ENCODE measurements at regions not wholly inside any gene's neighbourhood (a gene's known extent, or its start where the extent isn't known, plus 50 kb on each side); places are given as distances from the start of the nearest gene placed in this dataset.

DNA sequence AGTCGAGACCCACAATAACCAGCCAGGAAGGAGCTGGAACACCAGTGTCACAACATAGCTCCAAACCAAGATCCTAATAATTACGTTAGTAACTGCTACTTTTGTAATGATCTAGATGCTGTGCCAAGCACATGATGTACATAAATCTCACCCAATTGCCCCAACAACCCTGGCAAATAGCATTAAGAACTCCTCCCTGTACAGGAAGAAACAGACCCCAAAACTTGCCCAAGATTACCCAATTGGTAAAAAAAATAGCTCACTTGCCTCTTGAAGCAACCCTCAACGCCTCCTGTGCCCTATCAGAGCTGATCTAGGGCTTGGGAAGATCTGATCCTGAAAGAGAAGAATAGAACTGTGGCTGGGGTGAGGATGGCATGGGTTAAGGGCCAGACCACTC is 628.7 kb upstream of the AUTS2 start:
- DNase-seq, result no peak

DNA sequence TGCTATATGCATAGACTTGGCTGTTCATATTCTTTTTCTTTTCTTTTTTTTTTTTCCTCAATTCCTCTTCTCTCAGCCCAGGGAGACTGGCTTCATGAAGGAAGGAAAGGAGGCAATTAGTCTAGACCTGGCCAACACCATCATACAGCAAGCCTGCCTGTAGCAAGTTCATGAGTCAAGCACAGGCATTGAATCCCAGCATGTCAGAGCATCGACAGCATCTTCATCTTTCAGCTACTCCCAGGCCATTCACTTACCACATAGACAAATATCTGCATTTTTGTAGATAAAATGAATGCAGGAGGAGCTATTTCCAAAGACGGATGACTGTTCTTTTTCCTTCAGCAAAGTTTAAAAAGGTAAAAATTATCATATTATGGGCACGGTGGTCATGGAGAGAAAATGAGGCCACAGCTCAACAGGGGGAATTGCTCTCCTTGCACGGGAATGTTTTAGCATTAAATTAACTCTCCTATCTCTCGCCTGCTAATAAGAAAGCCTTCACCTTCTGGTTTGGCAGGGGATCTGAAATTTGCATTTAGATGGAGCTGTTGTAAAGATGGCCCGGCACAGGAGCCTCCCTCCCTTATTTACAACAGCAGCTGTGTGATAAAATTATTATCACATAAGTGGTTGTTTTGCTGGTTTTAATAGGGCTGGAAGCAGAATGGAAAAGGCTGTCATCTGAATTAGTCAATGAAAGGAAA is 626.5 kb upstream of the AUTS2 start:
- DNase-seq, result peak in 1 of 2 experiments; percentile 13

DNA sequence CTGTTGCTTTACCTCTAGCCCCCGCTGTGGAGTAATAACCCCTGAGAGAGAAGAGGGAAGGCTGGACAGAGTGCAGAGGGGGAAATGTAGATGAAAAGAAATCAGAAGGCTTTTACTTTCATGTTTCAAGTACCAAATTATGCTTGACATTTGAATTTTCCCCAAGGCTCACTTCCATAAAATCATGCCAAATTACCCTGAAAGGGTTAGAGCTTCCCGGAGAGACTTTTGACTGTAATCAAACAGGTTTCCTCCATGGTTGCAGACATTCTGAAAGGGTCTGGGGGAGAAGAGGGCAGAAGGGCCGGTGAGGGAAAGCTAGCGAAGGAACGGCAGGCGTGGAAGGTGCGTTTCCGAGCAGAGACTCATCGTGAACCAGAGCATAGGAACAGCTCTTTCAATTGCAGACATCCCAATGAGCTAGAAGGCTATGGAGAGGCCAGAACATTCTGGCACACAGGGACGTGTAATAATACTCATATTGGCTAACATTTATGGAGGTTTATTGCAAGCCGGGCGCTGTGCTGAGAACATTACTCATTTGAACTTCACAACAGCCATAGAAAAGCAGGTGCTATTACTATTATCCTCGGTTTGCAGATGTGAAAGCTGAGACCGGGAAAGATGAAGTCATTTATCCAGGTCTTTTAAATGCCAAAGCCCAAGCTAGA is 620.8 kb upstream of the AUTS2 start:
- DNase-seq, result no peak

DNA sequence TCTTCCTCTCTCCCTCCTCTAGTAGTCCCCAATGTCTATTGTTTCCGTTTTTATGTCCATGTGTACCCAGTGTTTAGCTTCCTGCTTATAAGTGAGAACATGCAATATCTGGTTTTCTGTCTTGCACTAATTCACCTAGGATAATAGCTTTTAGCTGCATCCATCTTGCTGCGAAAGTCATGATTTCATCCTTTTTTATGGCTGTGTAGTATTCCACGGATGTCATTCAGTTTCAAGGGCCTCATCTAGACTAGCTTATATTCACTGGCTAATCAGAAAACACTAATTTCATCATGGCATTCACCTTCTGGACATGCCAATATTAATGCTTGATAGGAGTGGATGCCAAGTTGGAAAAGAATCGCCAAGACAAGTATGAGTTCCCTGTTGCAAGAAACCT is 619.6 kb upstream of the AUTS2 start:
- DNase-seq, result no peak

DNA sequence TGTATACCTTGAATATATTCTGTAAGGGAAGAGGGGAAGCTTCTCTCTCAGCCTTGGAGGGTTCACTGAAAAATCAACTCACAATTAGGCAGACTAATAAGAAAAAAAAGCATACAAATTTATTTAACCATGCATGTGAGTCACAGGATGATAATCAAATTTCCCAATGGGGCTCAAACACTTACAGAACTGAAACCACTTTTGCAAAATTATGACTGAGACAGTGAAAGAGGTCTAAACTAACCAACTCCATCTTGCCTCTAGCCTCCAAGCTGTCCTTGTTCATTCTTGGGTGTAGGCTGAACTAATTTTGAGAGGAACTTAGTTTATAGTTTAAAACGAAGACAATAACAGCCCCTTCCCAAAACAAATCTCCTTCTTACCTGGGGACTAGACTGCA is 618.3 kb upstream of the AUTS2 start:
- no peak for DNase-seq

DNA sequence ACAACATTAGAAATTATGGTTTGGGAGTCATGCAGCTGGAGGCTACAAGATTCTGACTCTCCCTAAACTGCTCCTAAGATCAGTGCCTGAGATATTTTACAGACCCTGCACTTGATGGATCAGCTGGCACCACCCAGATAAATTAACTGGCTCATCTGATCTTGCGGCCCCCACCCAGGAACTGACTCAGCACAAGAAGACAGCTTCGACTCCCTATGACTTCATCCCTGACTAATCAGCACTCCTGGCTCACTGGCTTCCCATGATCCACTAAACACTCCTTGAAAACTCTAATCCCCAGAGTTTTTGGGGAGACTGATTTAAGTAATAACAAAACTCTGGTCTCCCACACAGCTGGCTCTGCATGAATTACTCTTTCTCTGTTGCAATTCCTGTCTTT is 617.8 kb upstream of the AUTS2 start:
- peak in 1 of 2 experiments; percentile 19 for DNase-seq

DNA sequence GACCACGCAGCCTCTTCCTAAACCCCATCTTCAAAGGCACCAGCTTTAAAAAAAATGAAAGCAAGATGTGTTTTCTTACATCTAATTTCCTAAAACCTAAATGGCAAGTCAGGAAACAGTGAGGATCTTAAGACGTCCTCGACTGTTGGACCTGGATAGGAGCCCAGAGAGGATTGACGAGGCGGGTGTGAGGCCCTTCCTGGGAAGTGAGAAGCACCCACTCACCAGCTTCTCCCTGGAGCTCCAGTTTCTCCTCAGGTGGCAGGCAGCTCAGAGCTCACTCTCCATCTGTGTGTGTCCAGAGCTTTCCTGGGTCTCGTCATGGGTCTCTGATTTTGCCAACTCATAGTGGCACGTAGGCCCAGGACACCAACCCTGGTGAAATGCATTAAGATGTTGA is 614.0 kb upstream of the AUTS2 start:
- DNase-seq, result no peak

DNA sequence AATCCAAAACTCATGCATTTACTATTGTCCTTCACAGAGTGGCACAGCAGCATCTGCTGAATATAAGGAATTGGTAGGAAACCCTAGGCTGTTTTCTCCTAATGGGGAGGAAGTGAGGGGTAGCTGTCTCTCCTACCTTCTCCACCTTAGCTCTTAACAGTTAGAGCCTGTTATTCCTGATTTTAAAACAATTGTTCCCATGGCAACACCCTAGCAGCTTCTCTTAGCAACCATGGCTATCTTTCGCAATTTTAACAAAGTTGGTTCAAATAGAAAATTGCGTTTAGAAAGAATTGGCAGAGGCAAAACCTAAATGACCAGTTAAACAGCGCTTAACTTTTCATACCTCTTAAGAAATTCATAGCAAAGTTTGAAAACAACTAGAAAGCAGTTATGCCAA is 603.4 kb upstream of the AUTS2 start:
- no peak for DNase-seq

DNA sequence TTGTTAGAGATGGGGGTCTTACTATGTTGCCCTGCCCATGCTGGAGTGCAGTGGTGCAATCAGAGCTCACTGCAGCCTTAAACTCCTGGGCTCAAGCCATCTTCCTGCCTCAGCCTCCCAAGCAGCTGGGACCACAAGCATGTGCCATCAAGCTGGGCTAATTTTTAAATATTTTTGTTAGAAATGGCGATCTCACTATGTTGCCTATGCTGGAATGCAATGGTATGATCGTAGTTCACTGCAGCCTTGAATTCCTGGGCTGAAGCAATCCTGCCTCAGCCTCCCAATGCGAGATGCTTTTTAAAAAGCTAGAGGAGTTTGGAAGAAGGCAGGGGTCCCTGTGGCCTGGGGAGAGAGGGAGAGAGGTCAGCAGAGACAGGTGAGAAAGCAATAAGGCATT is 600.1 kb upstream of the AUTS2 start:
- no peak for DNase-seq

DNA sequence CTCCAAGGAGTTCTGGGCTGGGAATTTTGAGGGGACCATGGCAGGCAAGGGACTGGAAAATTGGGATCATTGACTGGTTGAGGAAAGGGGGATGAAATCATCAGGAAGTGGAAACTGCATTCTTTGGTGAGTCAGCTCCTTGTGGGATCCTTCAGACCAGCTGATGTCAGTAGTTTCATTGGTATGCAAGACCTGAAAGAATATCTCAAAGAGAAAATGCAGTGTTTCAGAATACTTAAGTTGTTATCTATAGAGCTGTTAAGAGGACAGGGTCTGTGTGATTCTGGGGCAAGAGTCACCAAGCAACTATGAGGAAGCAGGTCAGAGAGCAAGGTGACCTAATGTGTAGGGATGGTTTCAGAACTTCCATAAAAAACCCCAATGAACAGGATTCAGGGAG is 595.9 kb upstream of the AUTS2 start:
- DNase-seq, result no peak

DNA sequence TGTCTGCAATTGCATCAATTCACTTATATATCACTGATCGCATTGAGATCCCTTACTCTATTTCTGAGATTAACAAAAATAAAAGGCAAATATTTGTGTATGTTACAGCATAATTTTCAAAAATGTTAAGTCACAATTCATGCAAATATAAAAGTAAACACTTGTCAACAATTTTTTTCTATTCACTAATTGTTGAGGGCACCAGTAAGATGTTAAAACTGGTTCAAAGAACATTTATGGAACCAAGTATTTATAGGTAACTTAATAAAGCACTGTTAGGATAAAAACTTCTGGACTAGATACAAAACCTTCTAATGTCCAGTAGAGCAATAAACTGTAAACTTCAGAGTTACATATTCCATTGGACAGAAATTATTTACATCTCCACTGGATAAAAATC is 586.1 kb upstream of the AUTS2 start:
- DNase-seq, result no peak

DNA sequence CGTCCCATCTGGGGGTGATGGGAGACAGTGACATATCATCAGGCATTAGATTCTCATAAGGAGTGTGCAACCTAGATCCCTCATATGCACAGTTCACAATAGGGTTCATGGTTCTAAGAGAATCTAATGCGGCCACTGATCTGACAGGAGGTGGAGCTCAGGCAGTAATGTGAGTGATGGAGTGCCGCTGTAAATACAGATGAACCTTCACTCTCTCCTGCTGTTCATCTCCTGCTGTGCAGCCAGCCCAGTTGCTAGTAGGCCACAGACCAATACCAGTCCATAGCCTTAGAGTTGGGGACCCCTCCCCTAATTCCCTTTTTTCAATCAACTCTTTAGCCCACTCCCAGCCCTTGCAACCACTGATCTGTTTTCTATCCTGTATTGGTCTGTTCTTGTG is 581.1 kb upstream of the AUTS2 start:
- DNase-seq, result no peak

DNA sequence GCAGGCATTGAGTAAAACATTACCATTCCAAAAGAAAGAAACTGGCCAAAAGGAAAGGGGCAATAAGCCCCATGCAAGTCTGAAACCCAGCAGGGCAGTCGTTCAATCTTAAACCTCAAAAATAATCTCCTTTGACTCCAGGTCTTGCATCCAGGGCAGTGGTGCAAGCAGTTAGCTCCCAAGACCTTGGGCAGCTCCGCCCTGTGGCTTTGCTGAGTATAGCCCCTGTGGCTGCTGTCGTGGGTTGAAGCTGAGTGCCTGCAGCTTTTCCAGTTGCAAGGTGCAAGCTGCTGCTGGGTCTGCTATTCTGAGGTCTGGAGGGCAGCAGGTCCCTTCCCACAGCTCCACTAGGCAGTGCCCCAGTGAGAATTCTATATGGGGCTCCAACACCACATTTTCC is 580.1 kb upstream of the AUTS2 start:
- DNase-seq, result peak; percentile 4 to 31

DNA sequence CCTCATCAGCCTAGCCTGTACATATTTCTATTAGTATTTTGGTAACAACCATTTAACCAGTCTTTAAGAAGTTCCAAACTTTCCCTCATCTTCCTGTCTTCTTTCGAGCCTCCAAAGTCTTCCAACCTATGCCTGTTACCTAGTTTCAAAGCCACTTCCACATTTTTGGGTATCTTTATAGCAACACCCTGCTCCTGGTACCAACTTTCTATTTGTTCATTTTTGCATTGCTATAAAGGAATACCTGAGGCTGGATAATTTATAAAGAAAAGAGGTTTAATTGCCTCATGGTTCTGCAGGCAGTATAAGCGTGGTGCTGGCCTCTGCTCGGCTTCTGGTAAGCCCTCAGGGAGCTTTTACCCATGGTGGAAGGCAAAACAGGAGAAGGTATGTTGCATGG is 578.8 kb upstream of the AUTS2 start:
- no peak for DNase-seq

DNA sequence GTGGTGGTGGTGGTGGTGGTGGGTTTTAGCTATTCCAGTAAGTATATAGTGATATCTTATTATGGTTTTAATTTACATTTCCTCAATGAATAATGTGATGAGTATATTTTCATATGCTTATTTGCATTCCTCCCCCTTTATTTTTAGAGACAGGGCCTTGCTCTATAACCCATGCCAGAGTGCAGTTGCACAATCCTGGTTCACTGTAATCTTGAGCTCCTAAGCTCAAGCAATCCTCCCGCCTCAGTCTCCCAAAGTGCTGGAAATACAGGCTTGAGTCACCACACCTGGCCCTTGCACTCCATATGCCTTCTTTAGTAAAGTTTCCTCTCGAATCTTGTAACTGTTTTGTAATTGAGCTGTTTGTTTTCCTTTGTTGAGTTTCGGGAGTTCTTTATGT is 577.7 kb upstream of the AUTS2 start:
- no peak for DNase-seq

DNA sequence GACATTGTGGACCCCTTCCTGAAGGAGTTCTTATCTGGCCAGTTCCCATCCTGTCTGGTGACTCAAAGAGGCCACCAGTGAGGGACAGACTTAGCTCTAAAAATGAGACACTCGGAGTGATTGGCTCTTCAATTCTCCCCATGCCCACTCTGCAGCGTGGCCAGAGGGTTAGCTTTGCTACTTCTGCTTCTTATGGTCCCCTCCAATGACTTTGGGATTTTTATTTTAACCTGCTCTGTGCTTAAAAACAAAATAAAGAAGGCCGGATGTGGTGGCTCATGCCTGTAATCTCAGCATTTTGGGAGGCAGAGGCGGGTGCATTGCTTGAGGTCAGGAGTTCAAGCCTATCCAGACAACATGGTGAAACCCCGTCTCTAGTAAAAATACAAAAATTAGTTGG is 573.0 kb upstream of the AUTS2 start:
- DNase-seq, result no peak

DNA sequence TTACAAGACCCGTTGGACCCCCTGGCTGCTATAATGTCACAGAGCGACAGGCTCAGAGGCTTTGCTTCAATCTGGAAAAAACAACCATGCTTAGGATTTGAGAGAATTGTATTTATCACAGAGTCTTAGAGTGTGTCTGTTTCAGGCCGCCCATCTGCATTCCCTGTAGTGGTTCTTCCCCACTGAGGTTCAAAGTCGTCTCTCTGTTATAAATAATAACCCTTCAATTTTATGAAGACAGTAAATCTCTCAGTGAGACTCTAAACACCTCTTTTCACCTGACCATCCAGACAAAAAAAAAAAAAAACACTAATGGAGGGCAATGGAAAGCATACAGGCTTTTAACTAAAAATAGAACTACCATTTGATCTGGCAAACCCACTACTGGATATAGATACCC is 565.4 kb upstream of the AUTS2 start:
- no peak for DNase-seq

DNA sequence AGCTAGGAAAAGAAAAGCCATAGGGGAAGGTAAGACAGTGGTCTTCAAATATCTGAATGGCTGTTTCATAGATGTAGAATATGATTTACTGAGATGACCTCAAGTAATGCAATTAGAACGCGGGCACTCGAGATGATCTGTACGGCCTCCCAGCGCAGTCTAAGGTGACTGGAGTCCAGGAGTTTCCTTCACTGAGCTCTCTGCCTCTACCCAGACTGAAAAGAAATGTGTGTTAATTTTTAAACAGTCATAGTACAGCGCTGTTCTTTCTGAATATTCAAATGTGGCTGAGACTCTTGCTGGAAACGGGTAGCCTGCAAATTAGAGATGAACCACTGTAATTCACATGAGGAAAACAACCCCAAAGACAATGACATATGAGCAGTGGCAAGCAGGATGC is 562.4 kb upstream of the AUTS2 start:
- no peak for DNase-seq

DNA sequence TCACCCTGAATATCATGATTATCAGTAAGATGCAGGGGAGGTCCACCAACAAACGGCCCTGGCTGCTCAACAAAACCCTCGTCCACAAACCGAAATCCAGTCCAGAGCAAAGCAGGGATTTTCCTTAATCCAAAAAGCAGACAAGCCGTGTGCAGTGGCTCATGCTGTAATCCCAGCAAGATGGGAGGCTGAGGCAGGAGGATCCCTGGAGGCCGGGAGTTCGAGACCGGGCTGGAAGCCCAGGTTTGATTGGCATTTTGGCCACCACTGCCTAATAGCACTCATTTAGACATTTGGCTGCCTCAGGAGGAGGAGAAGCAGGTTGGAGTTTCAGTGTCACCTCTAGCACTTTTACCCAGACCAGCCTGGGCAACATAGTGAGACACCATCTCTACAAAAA is 562.0 kb upstream of the AUTS2 start:
- no peak for DNase-seq

DNA sequence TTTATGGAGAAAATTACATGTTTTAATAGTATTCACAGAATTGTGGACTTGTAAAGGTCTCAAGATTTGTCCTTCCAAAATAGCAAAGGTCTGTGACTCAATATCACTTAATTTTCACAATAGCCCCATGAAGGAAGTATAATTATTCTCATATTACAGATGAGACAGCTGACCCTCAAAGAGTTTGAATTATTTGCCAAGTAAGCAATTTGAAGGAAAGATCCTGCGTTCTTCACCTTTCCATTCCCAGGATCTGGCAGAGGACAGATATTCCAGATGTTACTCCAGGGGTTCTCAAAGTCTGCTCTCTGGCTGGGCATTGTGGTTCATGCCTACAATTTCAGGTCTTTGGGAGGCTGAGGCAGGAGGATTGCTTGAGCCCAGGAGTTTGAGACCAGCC is 559.4 kb upstream of the AUTS2 start:
- no peak for DNase-seq

DNA sequence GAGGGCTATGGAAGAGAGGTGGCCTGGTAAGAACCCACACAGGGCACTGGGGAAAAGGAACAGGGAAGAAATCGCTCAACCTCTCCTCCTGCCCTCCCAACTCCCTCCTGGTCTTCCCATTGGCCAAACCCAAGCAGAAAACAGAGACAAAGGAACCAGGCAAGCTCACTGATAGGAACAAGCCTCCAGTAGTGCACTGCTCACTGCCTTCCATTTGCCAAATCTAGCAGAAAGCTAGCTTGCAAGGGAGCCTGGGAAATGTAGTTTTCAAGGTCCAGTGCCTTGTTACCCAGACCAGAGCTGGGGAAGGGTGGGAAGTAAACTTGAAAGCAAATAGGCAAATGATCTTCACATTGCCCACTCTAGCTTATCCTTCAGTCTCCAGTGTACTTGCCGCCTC is 556.1 kb upstream of the AUTS2 start:
- DNase-seq, result no peak

DNA sequence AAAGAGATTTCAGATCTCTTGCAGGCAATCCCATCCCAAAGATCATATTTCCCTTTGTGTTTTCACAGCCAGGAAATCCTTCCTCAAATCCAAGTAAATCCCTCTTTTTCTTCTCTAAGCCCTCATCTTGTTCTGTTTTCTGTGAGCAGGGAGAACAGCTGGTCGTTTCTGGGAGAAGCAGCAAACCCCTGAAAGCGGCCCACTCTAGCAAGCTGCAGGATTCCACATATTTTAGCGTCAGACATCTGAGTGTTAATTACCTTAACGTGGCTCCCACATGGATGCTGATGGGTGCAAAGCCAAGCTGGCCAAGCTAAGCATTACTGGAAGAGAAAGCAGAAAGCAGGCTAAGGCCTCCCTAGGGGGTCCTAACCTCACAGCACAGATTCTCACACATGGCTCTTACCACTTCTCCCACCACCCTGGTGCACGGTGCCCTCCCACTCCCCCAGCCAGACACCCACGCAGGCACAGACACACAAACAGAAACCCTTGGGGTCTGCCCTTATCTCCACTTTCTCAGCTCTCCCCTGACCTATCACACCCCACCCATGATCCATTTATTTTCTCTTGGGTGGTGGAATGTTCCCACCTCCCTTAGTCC is 551.0 kb upstream of the AUTS2 start:
- DNase-seq, result peak; percentile 84 to 96

DNA sequence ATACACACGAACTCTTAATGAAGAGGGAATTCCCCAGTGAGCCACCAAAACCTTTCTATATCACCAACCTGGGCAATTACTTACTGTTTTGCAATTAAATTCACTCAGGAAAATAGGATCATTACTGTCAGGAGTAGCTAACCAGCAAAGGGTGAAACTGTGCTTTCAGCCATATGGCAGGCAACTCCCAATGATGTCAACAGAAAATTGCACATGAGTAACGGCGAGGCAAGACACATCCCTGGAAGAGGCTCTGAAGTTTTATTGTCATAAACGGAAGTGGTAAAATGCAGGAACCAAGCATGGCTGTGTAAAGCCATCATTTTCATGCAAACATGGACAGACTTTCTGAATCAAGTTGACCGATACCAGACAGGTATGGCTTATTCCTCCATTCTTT is 548.9 kb upstream of the AUTS2 start:
- peak in 1 of 2 experiments; percentile 3 for DNase-seq

DNA sequence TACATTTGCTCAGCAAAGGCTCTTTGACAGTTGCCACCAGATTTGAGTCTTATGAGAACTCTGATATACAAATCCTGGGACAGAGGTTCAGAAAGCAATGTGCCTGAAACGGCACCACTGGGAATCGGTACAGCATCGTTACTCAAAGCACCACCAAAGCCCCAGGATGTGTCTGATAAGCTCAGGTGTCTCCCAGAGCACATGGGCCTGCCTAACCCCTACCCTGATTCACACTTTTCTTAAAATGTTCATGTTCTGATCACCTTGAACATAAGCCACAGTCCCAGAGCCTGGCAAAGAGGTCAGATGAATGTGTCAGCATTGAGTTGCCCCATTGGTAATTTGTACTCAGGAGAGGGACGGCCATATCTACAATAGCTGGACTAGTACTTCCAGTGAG is 545.8 kb upstream of the AUTS2 start:
- DNase-seq, result no peak

DNA sequence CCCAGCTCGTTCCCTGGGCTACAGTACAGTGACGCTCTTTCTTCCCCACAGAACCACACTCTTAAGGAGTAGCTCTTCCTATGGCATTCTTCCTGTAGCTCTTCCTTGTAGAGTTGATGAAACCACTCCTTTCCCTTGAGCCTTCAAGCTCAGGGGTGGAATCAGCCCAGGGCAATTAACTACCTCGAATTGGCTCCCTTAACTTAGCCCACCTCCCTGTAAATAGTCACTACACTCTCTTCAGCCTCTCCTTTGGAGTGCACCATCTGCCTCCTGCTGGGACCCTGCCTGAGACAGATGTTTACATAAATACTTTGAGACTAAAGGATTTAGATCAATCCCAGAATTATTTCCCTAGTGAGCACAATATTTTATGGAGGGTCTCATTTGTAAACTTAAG is 537.8 kb upstream of the AUTS2 start:
- DNase-seq, result peak; percentile 85 to 91

All from NCI-H524 (cell line).